ENCODE measurements at regions not wholly inside any gene's neighbourhood (a gene's known extent, or its start where the extent isn't known, plus 50 kb on each side); places are given as distances from the start of the nearest gene placed in this dataset.

DNA sequence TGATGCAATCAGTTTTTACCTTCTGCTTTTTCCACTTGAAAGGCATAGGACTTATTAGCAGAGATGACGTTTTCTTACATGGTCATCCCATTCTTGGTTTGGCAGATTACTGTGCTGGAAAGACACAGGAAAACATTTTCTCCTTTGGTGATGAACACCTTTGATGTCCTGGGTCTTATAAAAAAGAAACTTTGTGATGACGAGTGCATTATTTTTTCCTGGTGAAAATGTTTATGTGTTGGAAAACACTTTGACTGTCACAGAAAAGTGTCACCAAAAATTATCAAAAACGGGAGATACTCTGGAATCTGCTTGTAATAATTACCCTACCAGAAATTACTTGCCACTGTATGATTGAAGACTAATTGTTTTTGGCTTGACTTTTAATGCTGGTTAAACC lies 2020.9 kb downstream of the MAT2B start:
- no peak for DNase-seq (ENCODE audit: low read depth in 3 of 3)

DNA sequence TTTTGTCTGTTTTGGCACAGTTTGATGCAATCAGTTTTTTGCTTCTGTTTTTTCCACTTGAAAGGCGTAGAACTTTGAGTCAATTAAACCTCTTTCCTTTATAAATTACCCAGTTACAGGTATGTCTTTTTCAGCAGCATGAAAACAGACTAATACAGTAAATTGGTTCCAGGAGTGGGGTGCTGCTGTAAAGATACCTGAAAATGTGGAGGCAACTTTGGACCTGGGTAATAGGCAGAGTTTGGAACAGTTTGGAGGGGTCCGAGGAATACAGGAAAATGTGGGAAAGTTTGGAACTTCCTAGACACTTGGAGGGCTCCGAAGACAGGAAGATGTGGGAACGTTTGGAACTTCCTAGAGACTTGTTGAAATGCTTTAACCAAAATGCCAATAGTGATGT lies 2022.2 kb downstream of the MAT2B start:
- no peak for DNase-seq (ENCODE audit: low read depth in 3 of 3)

DNA sequence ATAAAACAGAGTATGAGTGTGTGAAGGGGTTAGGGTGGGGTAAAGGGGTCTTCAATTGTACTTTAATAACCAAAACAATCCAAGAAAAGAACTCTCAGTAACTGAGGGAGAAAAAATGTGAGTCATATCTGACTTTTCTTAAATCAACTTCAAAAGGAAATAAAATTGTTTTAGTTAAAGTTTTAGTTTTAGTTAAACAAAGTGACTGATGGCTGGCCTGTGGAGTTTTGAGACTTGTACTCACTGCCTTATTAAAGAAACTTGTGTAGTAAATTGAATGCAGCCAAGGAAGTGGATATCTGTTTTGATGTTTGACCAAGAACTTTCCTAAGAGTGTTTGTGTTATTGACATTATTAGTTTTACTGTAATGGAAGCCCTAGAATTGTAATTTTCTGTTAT lies 2032.6 kb downstream of the MAT2B start:
- no peak for DNase-seq (ENCODE audit: low read depth in 3 of 3)

DNA sequence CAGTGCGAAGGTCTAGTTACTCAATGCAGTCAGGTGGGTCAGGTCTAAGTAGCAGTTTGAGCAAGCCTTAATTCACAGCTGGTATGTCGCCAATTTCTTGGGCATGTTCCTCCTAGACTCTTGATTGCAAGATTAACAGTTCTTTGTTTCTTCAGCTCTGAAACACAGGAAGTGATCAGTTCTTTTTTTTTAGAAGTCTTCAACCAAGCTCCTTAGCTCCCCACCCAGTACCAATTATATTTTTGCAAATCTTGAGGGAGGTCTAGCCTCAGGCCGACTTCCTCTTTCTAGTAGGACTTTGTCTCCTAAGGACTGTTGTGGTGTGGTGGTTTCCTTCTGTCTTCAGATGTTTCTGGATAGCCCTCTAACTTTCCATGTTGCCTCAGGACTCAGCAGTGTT lies 2054.2 kb downstream of the MAT2B start:
- DNase-seq (ENCODE audit: low read depth in 3 of 3): no peak

DNA sequence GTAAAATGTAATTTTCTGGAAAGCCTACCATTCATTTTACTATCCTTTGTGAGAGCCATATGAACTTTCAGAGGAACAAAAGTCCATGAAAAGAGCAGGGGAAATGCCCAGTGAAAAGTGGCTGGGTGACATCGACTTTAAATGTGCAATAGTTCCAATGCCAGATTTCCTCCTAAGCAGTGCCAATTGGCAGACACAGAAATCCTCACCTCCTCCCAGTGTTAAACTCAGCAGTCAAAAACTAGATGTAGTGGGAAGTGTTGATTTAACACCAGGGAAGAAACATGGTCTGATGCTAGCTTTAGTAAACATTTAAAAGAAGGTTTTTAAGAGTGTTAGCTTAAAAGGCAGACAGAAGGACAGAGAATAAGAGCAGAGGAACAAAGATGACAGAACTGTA lies 2055.2 kb downstream of the MAT2B start:
- no peak for DNase-seq (ENCODE audit: low read depth in 3 of 3)

DNA sequence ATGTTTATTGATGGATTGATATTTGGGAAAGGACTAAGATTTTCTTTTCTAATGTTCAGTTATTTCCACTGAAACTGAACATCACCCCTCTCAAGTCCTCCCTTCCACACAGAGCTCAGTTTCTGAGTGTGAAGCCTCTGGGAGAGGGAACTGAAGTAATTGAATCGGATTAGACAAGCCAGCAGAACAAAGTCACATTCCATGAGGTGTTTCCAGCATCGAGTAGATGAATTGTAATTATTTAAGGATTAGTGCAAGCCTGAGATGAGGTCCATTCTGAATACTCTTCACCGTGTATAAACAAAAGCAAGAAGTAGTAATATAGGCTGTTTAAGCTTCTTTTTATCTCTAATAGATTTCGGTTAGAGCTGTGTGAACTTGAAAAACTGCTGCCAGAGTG lies 2060.5 kb downstream of the MAT2B start:
- DNase-seq (ENCODE audit: low read depth in 3 of 3): no peak

DNA sequence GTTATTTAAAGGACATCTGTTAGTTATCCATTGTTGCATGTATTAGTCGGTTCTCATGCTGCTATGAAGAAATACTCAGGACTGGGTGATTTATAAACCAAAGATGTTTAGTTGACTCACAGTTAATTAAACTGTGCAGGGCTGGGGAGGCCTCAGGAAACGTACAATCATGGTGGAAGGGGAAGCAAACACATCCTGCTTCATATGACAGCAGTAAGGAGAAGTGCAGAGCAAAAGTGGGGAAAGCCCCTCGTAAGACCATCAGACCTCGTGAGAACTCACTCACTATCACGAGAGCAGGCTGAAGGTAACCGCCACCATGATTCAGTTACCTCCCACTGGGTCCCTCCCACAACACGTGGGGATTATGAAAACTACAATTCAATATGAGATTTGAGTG lies 2064.1 kb downstream of the MAT2B start:
- DNase-seq (ENCODE audit: low read depth in 3 of 3): no peak

DNA sequence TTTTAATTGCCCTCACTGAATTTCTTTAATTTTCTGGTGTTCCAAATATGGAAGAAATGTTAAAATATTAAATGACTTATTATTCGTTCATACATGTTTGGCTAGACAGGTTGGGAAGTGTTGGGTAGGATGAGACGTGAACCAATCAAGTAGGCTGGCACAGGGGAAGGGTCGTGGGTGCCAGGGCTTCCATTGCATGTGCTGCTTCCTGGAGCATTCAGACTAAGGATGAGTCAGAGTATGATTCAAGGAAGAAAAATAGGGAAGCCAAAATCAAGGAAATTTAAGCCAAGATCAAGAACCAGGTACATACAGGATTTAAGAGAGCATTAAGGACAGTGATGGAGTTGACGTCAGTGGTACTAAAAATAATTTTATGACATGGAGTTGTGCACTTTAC lies 2068.0 kb downstream of the MAT2B start:
- no peak for DNase-seq (ENCODE audit: low read depth in 3 of 3)

DNA sequence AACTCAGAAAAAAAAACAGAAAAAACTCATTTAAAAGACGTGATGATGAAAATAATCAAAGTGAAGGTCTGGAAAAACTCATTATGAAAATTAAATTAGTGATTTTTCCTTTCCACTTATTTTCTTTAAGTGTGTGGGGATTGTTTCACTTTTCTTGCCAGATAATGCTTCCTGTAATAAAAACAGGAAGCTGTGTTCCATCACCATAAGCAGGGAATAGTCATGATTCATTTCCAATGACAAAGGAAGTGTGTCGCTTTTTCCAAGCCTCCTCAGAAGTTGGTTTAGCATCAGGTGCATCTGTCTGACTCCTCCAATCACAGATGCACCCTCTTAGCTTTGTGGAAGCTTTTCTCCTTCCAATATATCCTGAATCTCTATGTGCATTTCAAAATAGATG lies 2068.7 kb downstream of the MAT2B start:
- no peak for DNase-seq (ENCODE audit: low read depth in 3 of 3)

DNA sequence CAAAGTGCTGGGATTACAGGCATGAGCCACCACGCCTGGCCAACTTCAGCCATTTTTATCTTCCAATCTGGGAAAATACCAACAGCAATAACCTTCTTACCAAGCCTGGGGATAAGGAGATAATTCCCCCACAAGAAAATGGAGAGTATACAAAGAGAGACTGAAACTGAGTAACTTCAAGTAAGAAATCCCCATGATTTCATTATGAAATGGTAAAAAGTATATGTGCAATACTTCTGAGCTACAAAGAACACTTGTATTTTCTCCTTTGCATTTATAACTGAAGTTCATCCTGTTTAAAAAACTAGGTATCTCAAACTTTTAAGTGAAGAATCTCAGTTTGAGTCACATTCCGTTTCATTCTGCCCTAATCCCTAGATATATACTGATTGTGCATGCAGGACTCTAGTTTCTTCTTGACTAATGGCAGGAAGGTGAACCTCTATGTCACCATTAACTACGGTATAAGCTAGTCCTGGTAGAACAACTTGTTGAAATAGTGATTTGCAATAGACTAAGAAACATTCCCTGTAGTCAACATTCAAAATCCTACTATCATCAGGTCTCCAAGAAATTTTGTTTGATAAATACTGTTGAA lies 2071.4 kb downstream of the MAT2B start:
- DNase-seq (ENCODE audit: low read depth in 3 of 3): no peak

DNA sequence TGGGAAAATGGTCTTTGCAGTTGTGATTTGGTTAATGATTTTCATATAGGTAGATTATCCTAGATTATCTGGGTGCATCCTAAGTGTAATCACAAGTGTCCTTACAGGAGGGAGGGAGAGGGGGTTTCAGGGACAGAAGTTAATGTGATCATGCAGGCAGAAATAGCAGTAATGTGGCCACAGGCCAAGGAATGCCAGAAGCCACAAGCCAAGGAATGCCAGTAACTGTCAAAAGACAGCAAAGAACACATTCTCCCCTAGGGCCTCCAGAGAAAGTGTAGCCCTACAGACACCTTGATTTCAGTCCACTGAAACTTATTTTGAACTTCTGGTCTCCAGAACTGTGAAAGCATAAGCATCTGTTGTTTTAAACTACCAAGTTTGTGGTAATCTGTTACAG lies 2074.5 kb downstream of the MAT2B start:
- DNase-seq (ENCODE audit: low read depth in 3 of 3): no peak

DNA sequence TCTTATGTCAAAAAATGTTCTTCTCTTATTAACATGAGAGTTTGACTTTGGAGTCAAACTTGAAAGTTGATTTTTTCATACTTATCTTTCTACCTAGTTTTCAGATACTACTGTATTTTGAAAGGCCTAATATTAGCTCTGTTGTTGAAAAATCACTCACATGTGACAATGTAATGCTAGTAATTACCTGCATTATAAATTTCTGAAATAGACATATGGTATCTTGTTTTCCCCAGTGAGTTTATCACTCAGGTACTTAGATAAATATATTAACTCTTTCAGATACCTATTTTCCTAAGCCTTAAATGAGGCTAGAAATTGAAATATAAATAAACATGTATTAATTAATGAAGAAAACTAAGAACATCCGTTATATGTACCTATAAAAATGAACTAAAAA lies 2089.3 kb downstream of the MAT2B start:
- DNase-seq (ENCODE audit: low read depth in 3 of 3): no peak

DNA sequence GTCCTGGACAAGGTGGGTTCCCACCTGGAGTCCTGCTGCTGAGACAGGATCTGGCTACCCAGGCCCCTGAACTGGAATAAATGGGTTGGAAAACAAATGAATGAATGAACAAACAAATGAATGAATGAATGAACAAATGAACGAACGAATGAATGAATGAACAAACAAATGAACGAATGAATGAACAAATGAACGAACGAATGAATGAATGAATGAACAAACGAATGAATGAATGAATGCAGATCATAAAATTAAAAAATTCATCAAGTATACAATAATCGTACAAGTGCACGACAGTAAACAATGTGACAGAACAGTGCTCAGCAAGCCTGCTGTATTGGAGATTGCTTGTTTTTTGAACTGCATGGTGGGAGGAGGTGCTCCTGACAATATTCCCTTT lies 2097.1 kb downstream of the MAT2B start:
- no peak for DNase-seq (ENCODE audit: low read depth in 3 of 3)

DNA sequence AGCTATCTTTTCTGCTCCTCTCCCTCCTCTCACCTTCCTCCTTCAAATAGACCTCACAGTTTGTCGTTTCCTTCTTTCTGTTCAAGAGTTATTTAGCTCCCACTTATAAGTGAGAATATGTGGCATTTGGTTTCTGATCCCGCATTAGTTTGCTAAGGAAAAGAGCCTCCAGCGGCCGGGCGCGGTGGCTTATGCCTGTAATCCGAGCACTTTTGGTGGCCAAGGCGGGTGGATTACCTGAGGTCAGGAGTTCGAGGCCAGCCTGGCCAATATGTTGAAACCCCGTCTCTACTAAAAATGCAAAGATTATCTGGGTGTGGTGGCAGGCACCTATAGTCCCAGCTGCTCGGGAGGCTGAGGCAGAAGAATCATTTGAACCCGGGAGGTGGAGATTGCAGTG lies 2101.6 kb downstream of the MAT2B start:
- DNase-seq (ENCODE audit: low read depth in 3 of 3): no peak

DNA sequence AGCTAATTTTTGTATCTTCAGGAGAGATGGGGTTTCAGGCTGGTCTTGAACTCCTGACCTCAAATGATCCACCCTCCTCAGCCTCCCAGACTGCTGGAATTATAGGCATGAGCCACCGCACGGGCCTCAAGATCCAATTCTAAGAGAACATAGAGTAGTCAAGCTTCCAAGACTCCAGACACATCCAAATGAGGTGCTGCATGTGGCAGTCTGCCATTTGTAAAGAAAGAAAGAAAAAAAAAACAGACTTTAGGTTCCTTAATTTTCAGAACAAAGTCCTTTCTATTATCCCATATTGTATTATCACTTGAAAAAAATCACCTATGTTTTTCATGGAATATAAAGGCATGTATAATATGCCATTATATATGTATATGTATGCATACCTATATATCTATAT lies 2104.5 kb downstream of the MAT2B start:
- DNase-seq (ENCODE audit: low read depth in 3 of 3): no peak

DNA sequence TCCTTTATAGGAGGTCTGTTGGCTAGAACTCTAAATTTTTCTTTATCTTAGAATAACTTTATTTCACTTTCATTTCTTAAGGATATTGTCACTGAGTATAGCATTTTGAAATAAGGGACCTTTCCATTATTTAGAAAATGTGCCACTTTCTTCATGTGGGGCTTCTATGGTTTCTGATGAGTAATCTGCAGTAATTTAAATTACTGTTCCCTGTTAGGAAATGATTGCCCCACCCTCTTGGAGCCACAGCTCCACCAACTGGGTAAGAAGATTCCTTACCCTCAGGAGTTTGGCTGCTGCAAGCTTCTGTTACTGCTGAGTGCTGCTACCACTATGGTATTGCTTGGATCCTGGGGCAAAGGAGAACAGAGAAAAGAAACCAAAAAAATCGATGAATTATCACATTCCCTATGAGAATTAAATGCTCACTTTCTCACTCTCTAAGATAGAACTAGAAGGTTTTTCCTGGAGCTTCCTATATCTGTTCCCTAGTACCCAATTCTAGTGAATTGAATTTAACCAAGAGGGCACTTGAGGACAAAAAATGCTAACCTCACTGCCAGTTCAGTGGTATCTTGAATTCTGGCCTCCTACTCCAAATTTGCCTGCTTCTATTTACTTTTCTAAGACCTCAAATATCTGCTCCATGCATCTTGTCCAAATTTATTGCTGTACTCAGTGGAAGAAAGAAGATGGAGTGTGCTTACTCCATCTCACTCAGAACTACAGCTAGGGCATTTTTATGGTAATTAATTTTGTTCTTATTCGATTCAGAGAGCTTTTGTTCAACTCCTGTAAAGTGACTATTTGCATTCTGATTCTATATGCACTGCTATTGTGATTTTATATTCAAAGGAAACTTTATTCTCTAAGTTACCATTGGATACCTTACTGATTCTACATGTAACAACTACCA lies 2111.3 kb downstream of the MAT2B start:
- no peak for DNase-seq (ENCODE audit: low read depth in 3 of 3)

DNA sequence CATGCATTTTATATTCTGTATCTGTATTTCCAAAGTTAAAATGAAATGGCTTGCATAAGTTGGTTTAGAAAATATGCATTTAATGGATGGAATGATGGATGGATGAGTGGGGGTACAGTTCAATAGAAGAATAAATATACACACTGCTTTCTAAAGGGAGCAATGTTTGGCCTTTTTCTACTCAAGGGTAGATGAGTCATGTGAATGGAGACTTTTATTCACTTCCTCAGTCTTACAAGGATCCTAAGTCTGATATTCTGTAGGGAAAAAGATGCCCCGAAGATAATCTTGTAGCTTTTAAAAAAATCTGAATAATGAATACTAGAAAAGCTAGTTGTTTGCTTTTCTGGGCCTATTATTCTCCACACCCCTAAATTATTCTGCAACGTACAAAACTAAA lies 2112.1 kb downstream of the MAT2B start:
- DNase-seq (ENCODE audit: low read depth in 3 of 3): no peak

DNA sequence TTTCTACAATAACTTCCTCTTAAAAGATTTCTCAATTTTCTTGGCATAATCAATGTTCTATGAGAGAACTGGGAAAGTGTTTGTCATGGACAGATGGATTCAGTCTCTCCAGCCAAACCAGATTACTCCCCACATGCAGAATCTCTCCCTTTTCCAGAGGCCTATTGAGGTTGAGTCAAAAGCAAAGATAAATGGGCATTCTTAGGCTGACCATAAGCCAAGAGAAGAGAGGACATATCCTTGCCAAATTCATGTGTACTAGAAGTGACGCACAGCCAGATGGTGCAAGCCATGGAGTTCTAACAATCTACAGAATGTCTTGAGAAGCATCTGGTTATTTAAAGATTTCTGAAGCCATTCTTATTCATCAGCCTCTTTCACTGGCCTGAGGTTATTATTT lies 2115.0 kb downstream of the MAT2B start:
- no peak for DNase-seq (ENCODE audit: low read depth in 3 of 3)

DNA sequence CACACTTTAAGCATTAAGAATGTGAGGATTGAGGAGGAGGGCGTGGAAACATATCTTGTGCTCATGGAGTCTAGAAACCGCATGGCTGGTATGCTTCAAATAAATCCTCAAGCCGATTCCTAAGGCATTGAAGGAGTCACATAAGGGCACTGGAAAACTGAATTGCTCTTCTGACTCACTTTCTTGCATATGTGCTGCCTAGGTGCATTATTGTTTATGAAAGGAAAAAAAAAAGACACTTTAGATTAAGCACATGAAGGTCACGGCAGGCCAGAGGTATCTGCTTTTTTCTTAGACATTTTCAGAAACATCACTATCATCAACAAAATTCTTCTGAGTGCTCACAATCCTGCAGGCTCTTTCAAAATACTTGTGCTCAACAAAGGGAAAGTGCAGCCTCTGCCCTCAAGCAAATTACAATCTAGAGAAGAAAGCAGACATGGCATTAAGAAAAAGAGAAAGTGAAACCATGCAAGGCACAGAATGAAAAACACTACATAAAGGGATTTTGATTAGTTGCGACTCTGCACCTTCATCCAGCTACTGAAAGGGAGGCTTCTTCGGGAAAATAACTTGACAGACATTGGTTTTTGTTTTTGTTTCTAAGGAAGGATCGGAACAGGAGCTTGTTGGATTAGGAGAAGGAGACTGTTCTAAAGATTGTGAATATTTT lies 2117.6 kb downstream of the MAT2B start:
- DNase-seq (ENCODE audit: low read depth in 3 of 3): no peak

DNA sequence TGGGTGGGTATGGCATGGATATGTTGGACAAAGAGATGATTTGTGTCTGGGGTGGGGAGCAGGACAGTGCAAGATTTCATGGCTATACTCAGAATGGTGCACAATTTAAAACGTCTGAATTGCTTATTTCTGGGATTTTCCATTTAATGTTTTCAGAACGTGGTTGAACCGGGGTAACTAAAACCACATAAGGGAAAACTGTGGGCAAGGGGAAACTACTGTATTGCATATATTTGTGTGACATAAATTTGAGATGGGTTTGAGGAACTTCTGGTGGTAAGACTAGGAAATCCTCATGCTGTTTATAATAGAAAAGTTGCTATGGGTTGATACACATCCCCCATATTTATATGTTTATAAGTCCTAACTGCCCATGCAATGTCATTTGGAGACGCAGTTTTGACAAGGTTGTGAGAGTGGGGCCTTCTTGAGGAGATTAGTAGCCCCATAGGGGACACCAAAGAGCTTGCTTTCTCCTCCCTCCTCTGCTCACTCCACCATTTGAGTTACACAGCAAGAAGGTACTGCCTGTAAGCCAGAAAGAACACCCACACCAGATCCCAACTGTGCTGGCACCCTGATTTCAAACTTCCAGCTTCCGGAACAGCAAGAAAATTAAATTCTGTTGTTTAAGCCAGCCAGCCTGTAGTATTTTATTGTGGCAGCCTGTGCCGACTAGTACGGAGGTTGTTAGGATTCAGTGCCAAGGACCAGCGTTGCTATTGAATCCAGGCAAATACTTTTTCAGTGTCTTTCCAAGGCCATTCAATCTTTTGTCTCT lies 2118.9 kb downstream of the MAT2B start:
- DNase-seq (ENCODE audit: low read depth in 3 of 3): no peak

DNA sequence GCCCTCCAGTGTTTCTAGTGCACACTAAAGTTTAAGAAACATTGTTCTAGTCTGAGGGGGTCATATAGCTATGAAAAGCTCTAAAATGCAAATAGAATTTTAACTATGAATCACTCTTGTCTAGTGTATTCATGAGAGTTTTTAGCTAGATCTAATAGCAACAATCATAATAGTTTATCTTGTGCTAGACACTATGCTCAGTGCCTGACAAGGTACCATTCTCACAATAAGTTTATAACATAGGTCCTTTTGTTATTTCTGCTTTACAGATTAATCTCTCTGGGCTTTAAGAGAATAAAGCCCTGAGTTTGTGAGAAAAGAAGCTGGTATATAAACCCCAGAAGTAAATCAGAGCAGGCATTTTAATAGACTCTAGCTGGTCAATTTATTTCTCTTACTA lies 2120.7 kb downstream of the MAT2B start:
- DNase-seq (ENCODE audit: low read depth in 3 of 3): no peak

DNA sequence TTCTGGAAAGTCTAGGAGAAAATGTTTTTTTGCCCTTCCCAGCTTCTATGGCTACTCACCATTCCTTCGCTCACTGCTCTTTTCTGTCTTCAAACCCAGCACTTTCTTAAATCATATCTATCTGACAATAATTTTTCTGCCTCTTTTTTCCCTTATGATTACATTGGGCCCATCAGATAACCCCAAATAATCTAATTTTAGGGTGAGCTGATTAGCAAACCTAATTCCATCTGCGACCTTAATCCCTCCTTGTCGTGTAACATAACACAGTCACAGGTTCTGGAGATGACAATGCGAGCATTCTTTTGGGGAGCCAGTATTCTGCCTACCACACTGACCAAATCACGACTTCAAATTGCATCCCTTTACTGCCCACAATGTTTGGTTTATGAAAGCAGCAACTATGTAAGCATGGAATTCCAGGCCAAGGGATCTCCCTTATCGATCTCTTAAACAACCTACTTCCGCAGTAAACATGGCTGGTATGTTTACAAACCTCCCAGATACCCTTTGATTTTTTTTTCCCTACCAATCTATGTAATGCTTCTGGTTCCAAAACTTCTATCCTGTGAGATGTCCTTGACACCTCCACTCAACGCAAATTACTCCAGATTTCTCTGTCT lies 2122.2 kb downstream of the MAT2B start:
- DNase-seq (ENCODE audit: low read depth in 3 of 3): no peak
